ENCODE measurements at regions not wholly inside any gene's neighbourhood (a gene's known extent, or its start where the extent isn't known, plus 50 kb on each side); places are given as distances from the start of the nearest gene placed in this dataset.

- H3K9me3 ChIP-seq = no peaks in the 10 kb centered on the region
- H3K4me1 ChIP-seq (ENCODE audit: control insufficient read depth in 1 of 2, extremely low read depth in 1 of 2, insufficient read depth in 2 of 2, low read length in 2 of 2) = no peaks in the 10 kb centered on the region
- no peak for DNase-seq
- CTCF ChIA-PET = no interaction called here
- Mint-ChIP-seq H3K27ac (no peak overlapping the region), H3K9me3 (no peaks in the 10 kb centered on the region), H3K36me3 (no peaks in the 10 kb centered on the region), H3K27me3 (peaks cover 0 to 17% of the 10 kb centered on the region in 2 donors), H3K4me1 (no peaks in the 10 kb centered on the region), H3K4me3 (no peak overlapping the region)
- H3K27me3 ChIP-seq (replicated peaks in 1 of 2; ENCODE audit: control insufficient read depth in 2 of 2, extremely low read depth in 1 of 2, insufficient read depth in 2 of 2, low read length in 1 of 2) = peaks cover 0 to 11% of the 10 kb centered on the region in 2 experiments
- H3K36me3 ChIP-seq (ENCODE audit: control insufficient read depth in 2 of 2, extremely low read depth in 1 of 2, insufficient read depth in 1 of 2, low read length in 1 of 2) = no peaks in the 10 kb centered on the region
- POLR2A ChIA-PET = no interaction called here
- no peak overlapping the region for H3K4me3 ChIP-seq (ENCODE audit: control insufficient read depth in 1 of 2, extremely low read depth in 1 of 2, low read length in 1 of 2)
- H3K27ac ChIP-seq (ENCODE audit: low read length) = no peak overlapping the region
- 82% methylated on average over 4 of the region's 7 CpGs for WGBS (ENCODE audit: insufficient coverage)
- no peak for ATAC-seq (replicated peaks in 1 of 4)
Measured at GRCh38 chr10:78594559-78595268, 474.1 kb upstream of the ZMIZ1 start.

- Mint-ChIP-seq H3K36me3 (no peaks in the 10 kb centered on the region), H3K9me3 (no peaks in the 10 kb centered on the region), H3K27me3 (peaks cover 0 to 17% of the 10 kb centered on the region in 2 donors), H3K27ac (no peak overlapping the region), H3K4me3 (no peak overlapping the region), H3K4me1 (no peaks in the 10 kb centered on the region)
- Histone ChIP-seq H3K27me3 (replicated peaks in 1 of 2; ENCODE audit: control insufficient read depth in 2 of 2, extremely low read depth in 1 of 2, insufficient read depth in 2 of 2, low read length in 1 of 2) (peaks cover 0 to 11% of the 10 kb centered on the region in 2 experiments), H3K27ac (ENCODE audit: low read length) (no peak overlapping the region), H3K9me3 (no peaks in the 10 kb centered on the region), H3K36me3 (ENCODE audit: control insufficient read depth in 2 of 2, extremely low read depth in 1 of 2, insufficient read depth in 1 of 2, low read length in 1 of 2) (no peaks in the 10 kb centered on the region), H3K4me3 (ENCODE audit: control insufficient read depth in 1 of 2, extremely low read depth in 1 of 2, low read length in 1 of 2) (no peak overlapping the region), H3K4me1 (ENCODE audit: control insufficient read depth in 1 of 2, extremely low read depth in 1 of 2, insufficient read depth in 2 of 2, low read length in 2 of 2) (no peaks in the 10 kb centered on the region)
- WGBS (ENCODE audit: insufficient coverage) = 38% methylated on average over 1 of the region's 5 CpGs
- DNase-seq (no peak), ATAC-seq (replicated peaks in 1 of 4) (no peak)
- ChIA-PET CTCF (no interaction called here), POLR2A (no interaction called here)
Measured at GRCh38 chr10:78595269-78595619, 473.5 kb upstream of the ZMIZ1 start.

GRCh38 chr10:78596556-78596955, 472.2 kb upstream of the ZMIZ1 start:
- WGBS (ENCODE audit: insufficient coverage) = 75% methylated on average over 2 of the region's 2 CpGs
- Mint-ChIP-seq H3K27me3 (peaks cover 0 to 17% of the 10 kb centered on the region in 2 donors), H3K9me3 (no peaks in the 10 kb centered on the region), H3K4me1 (no peaks in the 10 kb centered on the region), H3K4me3 (no peak overlapping the region), H3K27ac (no peak overlapping the region), H3K36me3 (no peaks in the 10 kb centered on the region)
- ChIA-PET CTCF (no interaction called here), POLR2A (no interaction called here)
- Histone ChIP-seq H3K36me3 (ENCODE audit: control insufficient read depth in 2 of 2, extremely low read depth in 1 of 2, insufficient read depth in 1 of 2, low read length in 1 of 2) (no peaks in the 10 kb centered on the region), H3K4me1 (ENCODE audit: control insufficient read depth in 1 of 2, extremely low read depth in 1 of 2, insufficient read depth in 2 of 2, low read length in 2 of 2) (no peaks in the 10 kb centered on the region), H3K27me3 (replicated peaks in 1 of 2; ENCODE audit: control insufficient read depth in 2 of 2, extremely low read depth in 1 of 2, insufficient read depth in 2 of 2, low read length in 1 of 2) (peaks cover 0 to 11% of the 10 kb centered on the region in 2 experiments), H3K27ac (ENCODE audit: low read length) (no peak overlapping the region), H3K4me3 (ENCODE audit: control insufficient read depth in 1 of 2, extremely low read depth in 1 of 2, low read length in 1 of 2) (no peak overlapping the region), H3K9me3 (no peaks in the 10 kb centered on the region)
- DNase-seq (no peak), ATAC-seq (replicated peaks in 1 of 4) (no peak)

- Mint-ChIP-seq H3K27me3 (peaks cover 0 to 17% of the 10 kb centered on the region in 2 donors), H3K9me3 (no peaks in the 10 kb centered on the region), H3K4me1 (no peaks in the 10 kb centered on the region), H3K36me3 (no peaks in the 10 kb centered on the region), H3K4me3 (no peak overlapping the region), H3K27ac (no peak overlapping the region)
- peaks cover 0 to 11% of the 10 kb centered on the region in 2 experiments for H3K27me3 ChIP-seq (replicated peaks in 1 of 2; ENCODE audit: control insufficient read depth in 2 of 2, extremely low read depth in 1 of 2, insufficient read depth in 2 of 2, low read length in 1 of 2)
- ChIA-PET POLR2A (no interaction called here), CTCF (no interaction called here)
- H3K27ac ChIP-seq (ENCODE audit: low read length) = no peak overlapping the region
- no peak for DNase-seq
- no peak overlapping the region for H3K4me3 ChIP-seq (ENCODE audit: control insufficient read depth in 1 of 2, extremely low read depth in 1 of 2, low read length in 1 of 2)
- 92% methylated on average over 3 of the region's 11 CpGs for WGBS (ENCODE audit: insufficient coverage)
- ATAC-seq (replicated peaks in 1 of 4) = no peak
- H3K36me3 ChIP-seq (ENCODE audit: control insufficient read depth in 2 of 2, extremely low read depth in 1 of 2, insufficient read depth in 1 of 2, low read length in 1 of 2) = no peaks in the 10 kb centered on the region
- no peaks in the 10 kb centered on the region for H3K9me3 ChIP-seq
- H3K4me1 ChIP-seq (ENCODE audit: control insufficient read depth in 1 of 2, extremely low read depth in 1 of 2, insufficient read depth in 2 of 2, low read length in 2 of 2) = no peaks in the 10 kb centered on the region
Measured at GRCh38 chr10:78597796-78598555, 470.8 kb upstream of the ZMIZ1 start.

GRCh38 chr10:78599122-78599853, 469.5 kb upstream of the ZMIZ1 start:
- 88% methylated on average over 2 of the region's 3 CpGs for WGBS (ENCODE audit: insufficient coverage)
- Mint-ChIP-seq H3K9me3 (no peaks in the 10 kb centered on the region), H3K36me3 (no peaks in the 10 kb centered on the region), H3K27ac (no peak overlapping the region), H3K4me3 (no peak overlapping the region), H3K27me3 (peaks cover 0 to 19% of the 10 kb centered on the region in 2 donors), H3K4me1 (no peaks in the 10 kb centered on the region)
- H3K9me3 ChIP-seq = no peaks in the 10 kb centered on the region
- POLR2A ChIA-PET = no interaction called here
- ATAC-seq (replicated peaks in 1 of 4) (no peak), DNase-seq (peak in 1 of 35 experiments; percentile 10)
- no peak overlapping the region for H3K4me3 ChIP-seq (ENCODE audit: control insufficient read depth in 1 of 2, extremely low read depth in 1 of 2, low read length in 1 of 2)
- no peaks in the 10 kb centered on the region for H3K4me1 ChIP-seq (ENCODE audit: control insufficient read depth in 1 of 2, extremely low read depth in 1 of 2, insufficient read depth in 2 of 2, low read length in 2 of 2)
- CTCF ChIA-PET = no interaction called here
- H3K27ac ChIP-seq (ENCODE audit: low read length) = no peak overlapping the region
- peaks cover 0 to 13% of the 10 kb centered on the region in 2 experiments for H3K27me3 ChIP-seq (replicated peaks in 1 of 2; ENCODE audit: control insufficient read depth in 2 of 2, extremely low read depth in 1 of 2, insufficient read depth in 2 of 2, low read length in 1 of 2)
- no peaks in the 10 kb centered on the region for H3K36me3 ChIP-seq (ENCODE audit: control insufficient read depth in 2 of 2, extremely low read depth in 1 of 2, insufficient read depth in 1 of 2, low read length in 1 of 2)

GRCh38 chr10:78600121-78600665, 468.6 kb upstream of the ZMIZ1 start:
- no CpG with 5 or more reads among the region's 5 CpGs for WGBS (ENCODE audit: insufficient coverage)
- Histone ChIP-seq H3K27ac (ENCODE audit: low read length) (no peak overlapping the region), H3K9me3 (no peaks in the 10 kb centered on the region), H3K4me1 (ENCODE audit: control insufficient read depth in 1 of 2, extremely low read depth in 1 of 2, insufficient read depth in 2 of 2, low read length in 2 of 2) (no peaks in the 10 kb centered on the region), H3K4me3 (ENCODE audit: control insufficient read depth in 1 of 2, extremely low read depth in 1 of 2, low read length in 1 of 2) (no peak overlapping the region), H3K36me3 (ENCODE audit: control insufficient read depth in 2 of 2, extremely low read depth in 1 of 2, insufficient read depth in 1 of 2, low read length in 1 of 2) (no peaks in the 10 kb centered on the region), H3K27me3 (replicated peaks in 1 of 2; ENCODE audit: control insufficient read depth in 2 of 2, extremely low read depth in 1 of 2, insufficient read depth in 2 of 2, low read length in 1 of 2) (peaks cover 0 to 13% of the 10 kb centered on the region in 2 experiments)
- H3K36me3 Mint-ChIP-seq = no peaks in the 10 kb centered on the region
- no peak overlapping the region for H3K4me3 Mint-ChIP-seq
- no peaks in the 10 kb centered on the region for H3K4me1 Mint-ChIP-seq
- no peak for DNase-seq
- CTCF ChIA-PET = no interaction called here
- POLR2A ChIA-PET = no interaction called here
- H3K27ac Mint-ChIP-seq = no peak overlapping the region
- H3K27me3 Mint-ChIP-seq = peaks cover 0 to 23% of the 10 kb centered on the region in 2 donors
- ATAC-seq (replicated peaks in 1 of 4) = no peak
- no peaks in the 10 kb centered on the region for H3K9me3 Mint-ChIP-seq

All from T-cell (primary cell).